Type B pancreatic cell (in vitro differentiated cells): ENCODE measurements at regions not wholly inside any gene's neighbourhood (a gene's known extent, or its start where the extent isn't known, plus 50 kb on each side); places are given as distances from the start of the nearest gene placed in this dataset.

Source experiments
- DNase-seq: peaks from one replicate; pipeline ENCODE4 v3.0.0; 2021; ENCODE audit warnings: mixed read lengths; ENCODE audit not compliant: unreplicated experiment; ENCODE audit errors: extremely low spot score
- H3K27ac Mint-ChIP-seq: 2 replicates; pipeline ENCODE4 v1.8.0; 2021; ENCODE audit warnings: mild to moderate bottlenecking, mixed read lengths
- H3K27me3 Mint-ChIP-seq: 2 replicates; pipeline ENCODE4 v1.8.0; 2021; ENCODE audit warnings: mixed read lengths
- H3K36me3 Mint-ChIP-seq: 2 replicates; pipeline ENCODE4 v1.8.0; 2021; ENCODE audit warnings: mixed read lengths
- H3K4me1 Mint-ChIP-seq: one replicate; pipeline ENCODE4 v1.8.0; 2021; ENCODE audit warnings: mixed read lengths; ENCODE audit not compliant: unreplicated experiment
- H3K4me3 Mint-ChIP-seq: 2 replicates; pipeline ENCODE4 v1.8.0; 2021; ENCODE audit warnings: mild to moderate bottlenecking, mixed read lengths
- H3K9me3 Mint-ChIP-seq: 2 replicates; pipeline ENCODE4 v1.8.0; 2021; ENCODE audit warnings: mixed read lengths
- CTCF ChIP-seq: fragments of 200-600 bp; sonication (generic); conservative IDR thresholded peaks from 2 replicates; pipeline ENCODE4 v1.5.0; 2021; ENCODE audit warnings: antibody characterized with exemption, mild to moderate bottlenecking

GRCh38 chr6:137944793-137945498 lies 77.9 kb downstream of the TNFAIP3 start:
- Mint-ChIP-seq H3K27me3 (no peaks in the 10 kb centered on the region), H3K27ac (peak overlapping the region; percentile 73), H3K4me1 (peaks cover 7% of the 10 kb centered on the region), H3K36me3 (no peaks in the 10 kb centered on the region), H3K4me3 (peak overlapping the region; percentile 26), H3K9me3 (no peaks in the 10 kb centered on the region)
- no peak for DNase-seq
- TF ChIP-seq CTCF, result peak; percentile 80

- TF ChIP-seq CTCF, result no peak
- H3K4me3 Mint-ChIP-seq, result no peak overlapping the region
- DNase-seq, result no peak
- H3K27ac Mint-ChIP-seq, result peak overlapping the region; percentile 42
- H3K36me3 Mint-ChIP-seq, result no peaks in the 10 kb centered on the region
- no peaks in the 10 kb centered on the region for H3K27me3 Mint-ChIP-seq
- H3K9me3 Mint-ChIP-seq, result no peaks in the 10 kb centered on the region
- peaks cover 3% of the 10 kb centered on the region for H3K4me1 Mint-ChIP-seq
Measured at GRCh38 chr6:137949686-137950390, 82.8 kb downstream of the TNFAIP3 start.

DNA sequence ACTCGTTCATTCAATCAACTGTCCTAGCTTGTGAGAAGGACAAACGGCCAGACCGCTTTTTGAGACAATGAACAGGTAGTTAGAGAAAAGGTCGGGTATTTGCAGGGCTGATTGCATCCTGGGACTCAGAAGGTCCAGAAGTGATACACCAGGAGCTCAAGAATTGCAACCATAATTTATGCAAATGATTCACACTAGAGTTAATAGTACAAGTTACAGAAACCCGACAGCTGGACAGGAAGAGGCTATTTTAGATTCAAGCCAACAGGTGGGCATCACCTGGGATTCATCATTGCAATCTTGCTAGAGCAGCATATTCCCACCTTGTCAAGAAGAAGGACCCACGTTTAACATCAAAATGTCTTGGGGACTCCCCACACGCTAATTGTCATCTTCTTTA lies 83.5 kb downstream of the TNFAIP3 start:
- no peak for TF ChIP-seq CTCF
- Mint-ChIP-seq H3K27me3 (no peaks in the 10 kb centered on the region), H3K27ac (peak overlapping the region; percentile 42)

GRCh38 chr6:137951064-137951597 lies 84.1 kb downstream of the TNFAIP3 start:
- Mint-ChIP-seq H3K27me3 (no peaks in the 10 kb centered on the region), H3K27ac (no peak overlapping the region), H3K4me1 (no peaks in the 10 kb centered on the region), H3K9me3 (no peaks in the 10 kb centered on the region), H3K4me3 (no peak overlapping the region), H3K36me3 (no peaks in the 10 kb centered on the region)
- DNase-seq, result no peak
- TF ChIP-seq CTCF, result no peak

More for the DNA sequence above, 83.5 kb downstream of the TNFAIP3 start:
- Mint-ChIP-seq H3K36me3 (no peaks in the 10 kb centered on the region), H3K4me1 (no peaks in the 10 kb centered on the region), H3K9me3 (no peaks in the 10 kb centered on the region), H3K4me3 (no peak overlapping the region)
- DNase-seq, result no peak

DNA sequence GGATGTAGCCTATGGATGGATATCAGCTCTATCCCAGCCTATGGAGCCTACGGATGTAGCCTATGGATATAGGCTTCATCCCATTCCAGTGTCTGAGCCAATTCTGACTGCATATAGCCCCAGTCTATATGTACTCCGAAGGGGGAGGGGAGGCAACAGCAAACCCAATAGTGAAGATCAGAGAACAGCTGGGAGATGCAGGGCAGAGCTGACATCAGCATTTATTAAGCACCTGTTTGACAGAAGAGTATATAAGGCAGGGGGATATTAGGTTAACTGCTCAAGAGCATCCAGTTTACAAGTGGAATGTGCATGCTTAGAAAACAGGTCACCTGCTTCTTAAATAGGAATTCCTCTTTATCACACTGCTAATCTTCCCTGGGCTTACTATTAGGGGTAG lies 85.2 kb downstream of the TNFAIP3 start:
- Mint-ChIP-seq H3K27ac (no peak overlapping the region), H3K27me3 (no peaks in the 10 kb centered on the region), H3K36me3 (no peaks in the 10 kb centered on the region), H3K4me1 (no peaks in the 10 kb centered on the region), H3K9me3 (no peaks in the 10 kb centered on the region), H3K4me3 (no peak overlapping the region)
- TF ChIP-seq CTCF, result no peak
- DNase-seq, result no peak
